B cell (primary cell): ENCODE measurements at regions not wholly inside any gene's neighbourhood (a gene's known extent, or its start where the extent isn't known, plus 50 kb on each side); places are given as distances from the start of the nearest gene placed in this dataset.

ENCODE experiments used
- ATAC-seq: fragments of 200-7000 bp; cut with Tn5 transposase; one replicate; pipeline ENCODE4 v1.10.0; 2021; ENCODE audit warnings: low read depth, mild to moderate bottlenecking, moderate number of reproducible peaks, moderate library complexity
- CTCF ChIA-PET: fragments of 350-600 bp; sonication (Branson Sonifier 250); formaldehyde crosslinking; loops from one replicate; lab custom pipeline; 2021; ENCODE audit warnings: antibody characterized with exemption, inconsistent platforms; lab: Charles Lee
- POLR2A ChIA-PET: fragments of 350-600 bp; sonication (Branson Sonifier 250); formaldehyde crosslinking; loops from one replicate; lab custom pipeline; 2021; ENCODE audit warnings: antibody characterized with exemption; lab: Charles Lee
- DNase-seq: peaks from one replicate; pipeline ENCODE4 v3.0.0; 2013
- H2AFZ ChIP-seq: 2 replicates; pipeline ENCODE4 v1.6.1; 2012; ENCODE audit warnings: mild to moderate bottlenecking, low read depth, low read length; ENCODE audit not compliant: insufficient read depth, poor library complexity, severe bottlenecking
- H3K27ac ChIP-seq, 2 donors: 1 replicate in 1 of 2; 2 replicates in 1 of 2; pipeline ENCODE4 v1.5.1; 2012 to 2013; ENCODE audit warnings: low read length in 2 of 2, mild to moderate bottlenecking in 2 of 2, moderate library complexity in 1 of 2
- H3K27me3 ChIP-seq, 4 experiments: fragments of 200-600 bp in 1 of 4; sonication (generic) in 1 of 4; replicated peaks in 1 of 4; 1 replicate in 2 of 4; 2 replicates in 2 of 4; pipeline versions ENCODE4 v1.6.1 to v1.7.0; 2013 to 2016; ENCODE audit warnings: low read length in 3 of 4, mild to moderate bottlenecking in 2 of 4, mixed read lengths in 1 of 4, moderate library complexity in 1 of 4; ENCODE audit not compliant: insufficient read depth in 4 of 4, control insufficient read depth in 3 of 4; ENCODE audit errors: control extremely low read depth in 1 of 4
- H3K36me3 ChIP-seq, 2 experiments: replicated peaks in 1 of 2; 1 replicate in 1 of 2; 2 replicates in 1 of 2; pipeline versions ENCODE4 v1.6.1 to v1.7.1; 2013; ENCODE audit warnings: low read length in 1 of 2; ENCODE audit not compliant: insufficient read depth in 2 of 2, control insufficient read depth in 1 of 2; ENCODE audit errors: control extremely low read depth in 1 of 2, extremely low read depth in 1 of 2
- H3K4me1 ChIP-seq, 2 donors: fragments of 200-600 bp in 1 of 2; sonication (generic) in 1 of 2; 1 replicate in 1 of 2; 2 replicates in 1 of 2; pipeline versions ENCODE4 v1.5.1 to v1.6.1; 2013 to 2017; ENCODE audit warnings: low read length in 2 of 2; ENCODE audit not compliant: control insufficient read depth in 2 of 2, insufficient read depth in 2 of 2
- H3K4me2 ChIP-seq: replicated peaks from 2 replicates; pipeline ENCODE3; 2012; ENCODE audit warnings: mild to moderate bottlenecking, low read depth, low read length; ENCODE audit not compliant: poor library complexity, severe bottlenecking
- H3K4me3 ChIP-seq, 5 experiments: fragments of 200-600 bp in 1 of 5; sonication (generic) in 1 of 5; 1 replicate in 3 of 5; 2 replicates in 2 of 5; pipeline versions ENCODE4 v1.5.1 to v1.7.0; 2011 to 2016; ENCODE audit warnings: low read length in 4 of 5, mild to moderate bottlenecking in 4 of 5, low read depth in 2 of 5, control low read depth in 1 of 5, moderate library complexity in 1 of 5; ENCODE audit not compliant: insufficient read depth in 1 of 5; ENCODE audit errors: control extremely low read depth in 1 of 5, extremely low read depth in 1 of 5
- H3K79me2 ChIP-seq: fragments of 200-600 bp; sonication (generic); one replicate; pipeline ENCODE4 v1.6.0; 2016; ENCODE audit warnings: low read length; ENCODE audit not compliant: control insufficient read depth, insufficient read depth
- H3K9ac ChIP-seq: fragments of 200-600 bp; sonication (generic); 2 replicates; pipeline ENCODE4 v1.6.1; 2017; ENCODE audit warnings: mild to moderate bottlenecking, low read length, moderate library complexity
- H3K9me3 ChIP-seq, 3 donors: one replicate each; pipeline versions ENCODE4 v1.6.1 to v1.7.1; 2013; ENCODE audit warnings: low read length in 2 of 3; ENCODE audit not compliant: control insufficient read depth in 2 of 3, insufficient read depth in 1 of 3; ENCODE audit errors: control extremely low read depth in 1 of 3
- H4K20me1 ChIP-seq: 2 replicates; pipeline ENCODE4 v1.6.0; 2012; ENCODE audit warnings: mild to moderate bottlenecking, low read length; ENCODE audit not compliant: insufficient read depth, control insufficient read depth, poor library complexity, severe bottlenecking
- H3K27ac Mint-ChIP-seq: one replicate; pipeline ENCODE4 v1.8.0; 2021; ENCODE audit warnings: mixed read lengths
- H3K27me3 Mint-ChIP-seq: one replicate; pipeline ENCODE4 v1.8.0; 2021; ENCODE audit warnings: mixed read lengths
- H3K4me1 Mint-ChIP-seq: one replicate; pipeline ENCODE4 v1.8.0; 2021; ENCODE audit warnings: mixed read lengths
- H3K4me3 Mint-ChIP-seq: one replicate; pipeline ENCODE4 v1.8.0; 2021; ENCODE audit warnings: mixed read lengths
- H3K9me3 Mint-ChIP-seq: one replicate; pipeline ENCODE4 v1.8.0; 2022; ENCODE audit warnings: mixed read lengths; ENCODE audit not compliant: insufficient read depth
- CTCF ChIP-seq: fragments of 200-600 bp; IDR thresholded peaks from one replicate; pipeline ENCODE4 v1.8.0; 2022; ENCODE audit warnings: antibody characterized with exemption, mild to moderate bottlenecking
- EZH2 ChIP-seq: IDR thresholded peaks from 2 replicates; pipeline ENCODE4 v1.6.1; 2012; ENCODE audit warnings: borderline replicate concordance, low read depth, mild to moderate bottlenecking, moderate library complexity, low read length; ENCODE audit not compliant: insufficient read depth, poor library complexity, severe bottlenecking
- intact Hi-C: fragments of 100-400 bp; cut with micrococcal nuclease; formaldehyde crosslinking; loops from one replicate; pipeline ENCODE4 v1.10.0; 2022

GRCh38 chr2:166545473-166545872 lies 51.4 kb upstream of the SCN7A start:
- Histone ChIP-seq H3K4me1 (no peaks in the 10 kb centered on the region), H3K79me2 (no peaks in the 10 kb centered on the region), H4K20me1 (no peaks in the 10 kb centered on the region), H3K9ac (no peak overlapping the region), H3K36me3 (no peaks in the 10 kb centered on the region), H3K4me2 (no peak overlapping the region), H3K27me3 (no peaks in the 10 kb centered on the region), H3K9me3 (no peaks in the 10 kb centered on the region), H2AFZ (no peak overlapping the region), H3K27ac (no peak overlapping the region), H3K4me3 (no peak overlapping the region)
- no peak for DNase-seq
- POLR2A ChIA-PET, result no interaction called here
- Mint-ChIP-seq H3K27me3 (no peaks in the 10 kb centered on the region), H3K27ac (no peak overlapping the region), H3K9me3 (no peaks in the 10 kb centered on the region), H3K4me3 (no peak overlapping the region), H3K4me1 (no peaks in the 10 kb centered on the region)
- intact Hi-C loops, result no loop called here
- ATAC-seq, result no peak
- TF ChIP-seq EZH2 (no peak), CTCF (no peak)
- CTCF ChIA-PET, result no interaction called here
